Endometrium (tissue), 2 donors: ENCODE measurements at regions not wholly inside any gene's neighbourhood (a gene's known extent, or its start where the extent isn't known, plus 50 kb on each side); places are given as distances from the start of the nearest gene placed in this dataset.

ENCODE experiments used
- FAIRE-seq: peaks from 2 replicates; lab custom pipeline; 2012; peaks lifted over from hg19 to GRCh38; lab: Jason Lieb, UNC
- donor health status: control.
- donor health status: control.

DNA sequence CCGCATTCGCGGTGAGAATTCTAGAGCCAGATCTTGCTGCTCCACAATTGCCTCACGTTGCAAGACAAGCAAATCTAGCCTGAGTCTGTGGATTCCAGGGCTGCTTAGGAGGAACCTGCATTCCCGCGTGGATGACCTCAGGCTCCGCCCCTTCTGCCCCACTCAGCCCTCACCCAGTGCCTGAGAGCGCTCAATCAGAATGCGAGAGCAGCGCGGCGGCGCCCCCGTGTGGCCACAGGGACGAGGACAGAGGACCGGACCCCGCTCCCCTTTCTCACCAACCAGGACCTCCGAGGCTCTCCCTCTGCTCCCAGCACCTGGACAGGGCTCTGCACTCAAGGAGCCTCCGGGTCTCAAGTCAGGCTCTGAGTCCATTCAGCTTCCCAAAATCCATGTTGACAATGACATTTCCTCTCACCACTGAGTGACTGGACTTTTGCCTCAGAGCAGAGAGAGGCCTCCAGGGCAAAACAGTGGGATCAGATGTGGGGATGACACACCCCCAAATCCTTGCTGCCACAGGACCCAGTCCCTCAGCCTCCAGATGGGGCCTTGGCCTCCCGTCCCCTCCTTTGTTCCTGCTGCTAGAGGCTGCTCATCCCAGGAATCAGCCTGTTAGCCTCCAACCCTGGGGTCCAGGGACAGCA lies 52.0 kb downstream of the RPP21 start:
- no peak for FAIRE-seq

DNA sequence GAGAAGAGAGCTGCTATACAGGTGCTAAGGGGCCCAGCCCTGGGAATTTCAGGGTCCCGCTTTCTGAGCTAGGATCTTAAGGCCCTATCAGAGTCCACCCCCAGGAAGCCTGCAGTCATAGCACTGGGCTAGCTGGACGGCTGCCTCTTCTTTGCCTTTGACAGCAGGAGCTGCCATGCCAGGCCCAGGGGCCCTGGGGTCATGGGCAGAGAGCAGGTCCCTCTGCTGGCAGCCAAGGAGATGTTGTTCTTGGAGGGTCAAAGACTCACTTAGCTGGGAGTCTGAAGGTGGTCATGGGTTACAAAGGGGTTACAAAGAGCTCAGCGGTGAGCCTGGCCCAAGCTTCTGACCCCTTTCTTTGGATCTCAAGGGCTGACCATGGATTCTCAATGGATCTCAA lies 52.7 kb downstream of the RPP21 start:
- no peak for FAIRE-seq

DNA sequence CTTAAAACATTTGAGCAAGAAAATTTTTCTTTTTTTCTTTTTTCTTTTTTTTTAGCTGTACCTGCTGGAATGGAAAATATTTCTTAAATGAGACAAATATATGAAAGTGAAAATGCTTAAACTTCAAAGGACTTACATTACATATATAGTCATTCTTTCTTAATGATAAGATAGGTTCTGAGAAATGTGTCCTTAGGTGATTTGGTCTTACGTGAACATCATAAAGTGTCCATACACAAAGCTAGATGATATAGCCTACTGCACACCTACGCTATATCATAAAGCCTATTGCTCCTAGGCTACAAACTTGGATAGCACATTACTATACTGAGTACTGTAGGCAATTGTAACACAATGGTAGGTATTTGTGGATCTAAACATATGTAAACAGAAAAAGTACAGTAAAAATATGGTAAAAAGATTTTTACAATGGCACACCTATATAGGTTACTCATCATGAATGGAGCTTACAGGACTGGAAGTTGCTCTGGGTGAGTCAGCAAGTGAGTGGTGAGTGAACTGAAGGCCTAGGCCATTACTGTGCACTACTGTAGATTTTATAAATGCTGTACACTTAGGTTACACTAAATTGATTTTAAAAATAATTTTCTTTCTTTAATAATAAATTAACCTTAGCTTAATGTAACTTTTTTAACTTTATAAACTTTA lies 54.6 kb downstream of the RPP21 start:
- no peak for FAIRE-seq

DNA sequence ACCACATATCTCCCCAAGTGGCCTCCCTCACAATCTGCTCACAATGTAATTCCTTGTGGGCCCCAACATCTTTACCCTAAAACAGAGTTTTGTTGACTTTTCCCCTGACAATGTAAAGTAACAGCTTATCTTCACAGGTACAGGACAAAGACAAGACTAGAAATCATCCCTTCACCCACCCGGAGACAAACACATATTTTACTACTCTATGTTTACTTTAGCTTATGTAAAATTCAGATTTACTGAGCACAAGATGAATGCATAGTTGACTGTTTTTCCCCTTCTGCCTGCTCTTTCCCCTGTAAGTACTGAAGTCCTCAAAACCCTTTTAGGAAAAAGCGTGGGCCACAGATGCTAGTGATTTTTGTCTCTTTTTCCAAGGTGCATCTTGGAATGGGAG lies 61.0 kb downstream of the RPP21 start:
- FAIRE-seq, result no peak

DNA sequence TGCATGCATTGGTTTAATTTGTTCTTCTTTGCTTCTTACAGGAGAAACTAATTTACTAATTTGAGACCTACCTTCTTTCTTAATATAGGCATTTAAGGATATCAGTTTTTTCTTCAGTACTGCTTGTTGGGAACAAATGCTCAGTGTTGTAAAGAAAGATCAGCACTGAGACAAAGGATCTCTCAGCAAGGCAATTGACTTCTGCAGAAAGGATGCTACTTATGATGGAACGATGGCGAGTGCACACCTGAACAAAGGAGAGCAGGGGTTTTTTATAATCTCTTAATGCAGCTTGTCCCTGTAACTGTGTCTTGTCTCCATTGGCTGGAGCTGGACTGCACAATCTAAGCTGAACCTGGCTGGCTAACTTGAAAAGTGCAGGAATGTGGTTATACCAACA lies 64.2 kb downstream of the RPP21 start:
- no peak for FAIRE-seq

DNA sequence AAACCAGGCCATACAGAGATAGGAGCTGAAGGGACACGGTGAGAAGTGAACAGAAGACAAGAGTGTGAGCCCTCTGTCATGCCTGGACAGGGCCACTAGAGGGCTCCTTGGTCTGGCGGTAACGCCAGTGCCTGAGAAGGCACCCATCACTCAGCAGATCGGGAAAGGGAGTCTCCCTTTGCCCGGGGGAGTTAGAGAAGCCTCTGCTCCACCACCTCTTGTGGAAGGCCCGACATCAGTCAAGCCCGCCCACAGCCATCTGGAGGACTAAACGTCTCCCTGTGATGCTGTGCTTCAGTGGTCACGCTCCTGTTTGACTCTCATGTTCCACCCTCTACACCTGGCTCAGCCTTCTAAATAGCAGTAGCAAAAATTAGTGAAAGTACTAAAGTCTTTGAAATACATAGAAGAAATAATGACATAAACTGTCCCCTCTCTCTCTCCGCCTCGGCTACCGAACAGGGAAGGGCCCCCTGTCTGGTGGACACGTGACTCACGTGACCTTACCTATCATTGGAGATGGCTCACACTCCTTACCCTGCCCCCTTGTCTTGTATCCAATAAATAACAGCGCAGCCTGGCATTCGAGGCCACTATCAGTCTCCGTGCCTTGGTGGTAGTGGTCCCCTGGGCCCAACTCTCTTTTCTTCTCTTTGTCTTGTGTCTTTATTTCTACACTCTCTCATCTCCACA lies 66.7 kb downstream of the RPP21 start:
- FAIRE-seq, result peak; percentile 77

DNA sequence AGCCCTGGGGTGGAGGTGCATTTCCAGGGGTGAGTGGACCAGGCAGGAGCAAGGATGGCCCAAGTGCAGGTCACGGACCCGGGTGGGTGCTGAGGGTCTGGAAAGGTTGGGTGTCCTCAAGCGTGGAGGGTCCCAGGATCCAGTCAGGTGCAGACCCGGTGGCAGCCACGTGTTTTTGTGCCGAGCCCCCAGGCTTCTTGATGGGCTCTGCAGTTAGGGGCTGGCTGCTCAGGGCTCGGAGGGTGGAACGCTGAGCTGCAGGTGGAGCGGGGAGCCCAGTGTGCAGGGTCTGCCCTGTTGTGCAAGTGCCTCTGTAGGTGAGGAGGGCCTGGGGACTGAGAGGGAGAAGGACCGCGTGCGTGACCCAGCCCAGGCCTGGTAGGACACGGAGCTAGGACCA lies 70.9 kb upstream of the HLA-E start:
- no peak for FAIRE-seq

DNA sequence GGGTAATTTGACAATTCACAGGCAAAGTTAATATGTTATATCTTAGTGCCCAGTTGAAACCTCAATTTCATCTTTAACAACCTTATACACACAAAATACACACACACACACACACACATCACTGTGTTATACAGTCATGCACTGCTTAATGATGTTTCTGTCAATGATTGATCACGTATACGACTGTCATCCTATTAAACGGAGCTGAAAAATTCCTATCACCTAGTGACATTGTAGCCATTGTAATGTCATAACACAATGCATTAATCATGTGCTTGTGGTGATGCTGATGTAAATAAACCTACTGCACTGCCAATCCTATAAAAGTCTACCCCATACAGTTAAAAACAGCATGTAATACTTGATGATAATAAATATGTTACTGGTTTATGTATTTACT lies 64.8 kb upstream of the HLA-E start:
- FAIRE-seq, result no peak
